ENCODE measurements at regions not wholly inside any gene's neighbourhood (a gene's known extent, or its start where the extent isn't known, plus 50 kb on each side); places are given as distances from the start of the nearest gene placed in this dataset.
"Not testable (repeated sequence)": the region's sequence is repeated elsewhere in the genome, so short reads cannot be mapped to it uniquely, and the experiment has no call there.

DNA sequence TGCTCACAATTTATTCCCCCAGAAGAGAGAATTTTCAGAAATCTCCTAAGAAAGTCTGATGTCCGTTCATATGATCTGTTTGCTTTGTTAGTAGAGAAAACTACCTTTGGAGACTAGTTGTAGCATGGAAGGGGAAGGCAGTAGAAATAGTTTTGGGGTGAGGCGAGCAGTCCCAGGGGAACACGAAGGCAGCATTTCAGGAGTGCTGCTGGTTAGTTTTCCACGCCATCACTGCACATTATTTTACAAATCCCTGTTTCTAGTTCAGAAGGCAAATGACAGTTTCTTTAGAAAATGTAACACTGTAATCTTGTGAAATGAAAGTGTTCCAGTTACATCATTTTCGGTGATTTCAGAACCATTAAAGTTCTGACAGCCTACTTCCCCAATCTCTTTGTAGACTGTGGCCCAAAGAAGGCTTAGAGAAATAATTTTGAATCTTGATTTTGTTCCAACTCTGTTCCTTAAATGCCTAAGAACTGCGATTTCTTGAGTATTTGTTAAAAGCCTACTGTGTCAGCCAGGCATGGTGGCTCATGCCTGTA is 123.8 kb downstream of the LAT start:
- DNase-seq (ENCODE audit: low spot score): not testable (repeated sequence)

- DNase-seq (ENCODE audit: low spot score): no peak
Observed at GRCh38 chr16:29107299-29107698, 122.4 kb downstream of the LAT start.

- not testable (repeated sequence) for DNase-seq (ENCODE audit: low spot score)
Observed at GRCh38 chr16:29106259-29106908, 121.5 kb downstream of the LAT start.

DNA sequence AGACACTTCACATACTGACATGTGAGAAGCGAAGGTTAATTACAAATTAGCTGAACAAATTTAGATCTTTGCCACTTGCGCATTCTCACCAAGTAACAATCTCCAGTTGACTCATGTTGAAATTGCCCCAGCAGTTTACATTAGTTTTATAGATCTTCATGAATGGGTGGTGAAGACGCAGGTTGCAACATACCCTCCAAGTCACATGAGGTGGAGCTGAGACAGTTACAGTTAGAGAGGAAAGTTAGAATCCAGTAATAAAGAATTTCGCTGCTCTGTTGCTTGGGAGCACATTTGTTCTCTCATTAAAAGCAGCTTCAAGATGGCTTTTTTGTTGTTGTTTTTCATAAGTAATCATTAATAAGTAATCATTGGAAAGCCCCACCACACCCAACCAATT is 119.7 kb downstream of the LAT start:
- DNase-seq (ENCODE audit: low spot score): not testable (repeated sequence)

- not testable (repeated sequence) for DNase-seq (ENCODE audit: low spot score)
Observed at GRCh38 chr16:29097965-29098364, 113.1 kb downstream of the LAT start.

DNA sequence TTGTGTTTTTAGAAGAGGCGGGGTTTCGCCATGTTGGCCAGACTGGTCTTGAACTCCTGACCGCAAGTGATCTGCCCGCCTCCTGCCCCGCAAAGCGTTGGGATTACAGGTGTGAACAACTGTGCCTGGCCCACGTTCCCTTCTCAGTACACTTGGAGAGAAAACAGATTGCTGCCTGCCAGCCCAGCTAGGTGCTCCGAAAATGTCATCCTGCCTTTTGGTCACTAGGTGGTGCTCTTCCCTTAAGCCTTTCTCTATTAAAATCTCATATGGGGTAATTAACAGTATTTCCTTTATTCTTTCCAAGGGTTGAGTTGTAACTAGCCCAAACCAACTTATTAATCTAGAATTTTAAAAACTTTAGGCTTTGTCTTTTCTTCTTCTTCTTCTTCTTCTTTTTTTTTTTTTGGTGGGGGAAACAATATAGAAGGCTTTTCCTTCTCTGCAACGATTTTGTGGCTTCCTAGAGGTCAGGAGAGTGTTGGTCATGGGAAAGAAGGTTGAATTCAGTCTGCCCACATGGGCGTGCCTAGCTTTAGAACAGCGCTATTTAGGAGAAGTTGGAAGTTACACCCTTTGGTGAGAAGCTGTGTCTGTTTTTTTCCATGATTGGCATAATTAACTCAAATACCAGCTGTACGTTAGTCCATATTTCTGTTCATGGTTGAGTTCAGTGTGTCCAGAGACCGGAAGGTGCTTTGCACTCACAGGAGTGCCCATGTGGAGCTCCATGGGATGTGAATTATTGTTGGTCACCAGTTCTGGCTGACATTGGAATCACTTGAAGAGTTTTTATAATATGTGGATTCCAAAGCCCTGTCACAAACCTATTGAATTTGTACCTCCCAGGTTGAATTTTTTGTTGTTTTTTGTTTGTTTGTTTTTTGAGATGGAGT is 110.1 kb downstream of the LAT start:
- DNase-seq (ENCODE audit: low spot score): not testable (repeated sequence)

DNA sequence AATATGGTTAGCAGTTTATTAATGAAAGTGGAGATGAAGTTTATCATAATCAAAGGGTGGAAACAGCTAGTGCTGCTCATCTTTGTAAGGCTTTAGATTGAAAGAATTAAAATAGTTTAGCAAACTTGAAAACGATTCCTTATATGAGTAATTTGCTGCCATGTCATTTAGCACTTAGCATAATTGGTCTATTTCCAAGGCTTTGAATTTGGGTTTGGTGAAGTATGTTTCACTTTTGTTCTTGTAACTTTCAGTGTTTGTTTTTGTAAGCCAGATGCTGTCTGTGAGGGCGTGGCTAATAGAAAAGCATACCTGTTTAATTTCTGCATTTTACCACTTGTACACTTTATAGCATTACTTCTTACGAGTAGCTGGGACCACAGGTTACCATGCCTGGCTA is 109.5 kb downstream of the LAT start:
- DNase-seq (ENCODE audit: low spot score): not testable (repeated sequence)

GRCh38 chr16:29089679-29090078 is 104.8 kb downstream of the LAT start:
- DNase-seq (ENCODE audit: low spot score): not testable (repeated sequence)

- DNase-seq (ENCODE audit: low spot score): not testable (repeated sequence)
Observed at GRCh38 chr16:29087673-29088072, 102.8 kb downstream of the LAT start.

GRCh38 chr16:29081829-29082639 is 97.2 kb downstream of the LAT start:
- DNase-seq (ENCODE audit: low spot score): peak; percentile 48

DNA sequence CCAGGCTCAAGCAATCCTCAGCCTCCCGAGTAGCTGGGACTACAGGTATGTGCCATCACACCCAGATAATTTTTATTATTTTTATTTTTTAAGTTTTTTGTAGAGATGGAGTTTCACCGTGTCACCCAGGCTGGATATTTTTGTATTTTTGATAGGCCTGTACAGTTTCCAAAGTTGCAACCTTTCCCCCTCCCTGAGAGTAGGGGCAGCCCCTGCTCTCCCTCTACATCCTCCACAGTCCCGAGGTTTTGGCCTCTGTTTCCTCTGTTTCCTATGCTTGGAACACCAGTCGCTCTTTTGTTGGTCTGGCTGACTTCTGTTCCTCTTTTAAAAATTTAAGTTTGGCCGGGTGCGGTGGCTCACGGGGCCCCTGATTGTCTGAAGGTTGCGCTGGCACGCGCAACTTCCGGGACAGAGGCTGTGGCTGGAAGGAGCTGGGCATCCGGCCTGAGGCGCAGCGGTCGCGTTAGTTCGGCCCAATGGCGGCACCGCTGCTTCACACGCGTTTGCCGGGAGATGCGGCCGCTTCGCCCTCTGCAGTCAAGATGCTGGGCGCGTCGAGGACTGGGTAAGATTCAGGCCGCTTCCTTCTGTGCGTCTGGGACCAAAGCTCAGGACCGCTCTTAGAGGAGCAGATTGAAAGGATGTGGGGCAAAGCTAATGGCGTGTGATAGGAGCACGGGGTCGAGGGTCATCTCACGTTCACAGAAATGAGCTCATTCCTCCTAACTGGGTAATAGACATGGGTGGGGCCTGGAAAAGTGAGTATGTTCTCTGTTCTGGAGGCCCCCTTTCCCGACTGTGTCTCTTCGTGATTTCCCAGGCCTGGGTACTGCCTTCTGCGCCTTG is 89.9 kb downstream of the LAT start:
- DNase-seq (ENCODE audit: low spot score): peak; percentile 43

GRCh38 chr16:29062235-29062634 is 77.4 kb downstream of the LAT start:
- DNase-seq (ENCODE audit: low spot score): not testable (repeated sequence)

GRCh38 chr16:29061467-29061921 is 76.6 kb downstream of the LAT start:
- DNase-seq (ENCODE audit: low spot score): not testable (repeated sequence)

GRCh38 chr16:29060022-29060810 is 75.4 kb downstream of the LAT start:
- DNase-seq (ENCODE audit: low spot score): not testable (repeated sequence)

- DNase-seq (ENCODE audit: low spot score): not testable (repeated sequence)
Observed at GRCh38 chr16:29059575-29059974, 74.7 kb downstream of the LAT start.

Measured in CD4-positive, alpha-beta T cell treated with Interleukin-2 at 100 ng/mL for 4 hours (primary cell).